ENCODE measurements at regions not wholly inside any gene's neighbourhood (a gene's known extent, or its start where the extent isn't known, plus 50 kb on each side); places are given as distances from the start of the nearest gene placed in this dataset.

- H3K36me3 ChIP-seq (ENCODE audit: low read depth) = no peaks in the 10 kb centered on the region
- no peaks in the 10 kb centered on the region for H3K4me1 ChIP-seq (ENCODE audit: low read depth)
- H3K4me3 ChIP-seq = no peak overlapping the region
- no peak for DNase-seq
- TF ChIP-seq CTCF (IDR thresholded peaks at IDR 0.05) = no peak
- no peak for ATAC-seq
- intact Hi-C loops (cut with DNase I, micrococcal nuclease) = no loop called here
- no peaks in the 10 kb centered on the region for H3K9me3 ChIP-seq
These were observed 529.7 kb upstream of the ZNF608 start for GRCh38 chr5:125276096-125276495.

- Histone ChIP-seq H3K9me3 (no peaks in the 10 kb centered on the region), H3K4me3 (no peak overlapping the region), H3K36me3 (ENCODE audit: low read depth) (no peaks in the 10 kb centered on the region), H3K4me1 (ENCODE audit: low read depth) (no peaks in the 10 kb centered on the region)
- ATAC-seq (peak; percentile 99), DNase-seq (no peak)
- intact Hi-C loops (cut with DNase I, micrococcal nuclease) = no loop called here
- no peak for TF ChIP-seq CTCF (IDR thresholded peaks at IDR 0.05)
These were observed 531.2 kb upstream of the ZNF608 start for GRCh38 chr5:125277494-125278154.

- TF ChIP-seq CTCF (IDR thresholded peaks at IDR 0.05) = no peak
- no peak for ATAC-seq
- Histone ChIP-seq H3K4me3 (no peak overlapping the region), H3K4me1 (ENCODE audit: low read depth) (no peaks in the 10 kb centered on the region), H3K9me3 (no peaks in the 10 kb centered on the region), H3K36me3 (ENCODE audit: low read depth) (no peaks in the 10 kb centered on the region)
- DNase-seq = no peak
- intact Hi-C loops (cut with DNase I, micrococcal nuclease) = no loop called here
These were observed 532.3 kb upstream of the ZNF608 start for GRCh38 chr5:125278711-125279110.

GRCh38 chr5:125281667-125282066 is 535.2 kb upstream of the ZNF608 start:
- Histone ChIP-seq H3K36me3 (ENCODE audit: low read depth) (no peaks in the 10 kb centered on the region), H3K4me1 (ENCODE audit: low read depth) (no peaks in the 10 kb centered on the region), H3K9me3 (no peaks in the 10 kb centered on the region), H3K4me3 (no peak overlapping the region)
- intact Hi-C loops (cut with DNase I, micrococcal nuclease) = no loop called here
- DNase-seq = no peak
- no peak for ATAC-seq
- no peak for TF ChIP-seq CTCF (IDR thresholded peaks at IDR 0.05)

- intact Hi-C loops (cut with DNase I, micrococcal nuclease) = no loop called here
- DNase-seq (no peak), ATAC-seq (no peak)
- Histone ChIP-seq H3K4me1 (ENCODE audit: low read depth) (no peaks in the 10 kb centered on the region), H3K36me3 (ENCODE audit: low read depth) (no peaks in the 10 kb centered on the region), H3K4me3 (no peak overlapping the region), H3K9me3 (no peaks in the 10 kb centered on the region)
- no peak for TF ChIP-seq CTCF (IDR thresholded peaks at IDR 0.05)
These were observed 536.9 kb upstream of the ZNF608 start for GRCh38 chr5:125283372-125283771.

- no peak overlapping the region for H3K4me3 ChIP-seq
- no peaks in the 10 kb centered on the region for H3K4me1 ChIP-seq (ENCODE audit: low read depth)
- no peaks in the 10 kb centered on the region for H3K36me3 ChIP-seq (ENCODE audit: low read depth)
- no peaks in the 10 kb centered on the region for H3K9me3 ChIP-seq
- no peak for ATAC-seq
- intact Hi-C loops (cut with DNase I, micrococcal nuclease) = no loop called here
- DNase-seq = peak in 1 of 3 donors; percentile 29
- TF ChIP-seq CTCF (IDR thresholded peaks at IDR 0.05) = no peak
These were observed 539.8 kb upstream of the ZNF608 start for GRCh38 chr5:125286271-125286670.

Data from mucosa of descending colon (tissue), 3 donors.